HuH-7 (cell line): ENCODE measurements at regions not wholly inside any gene's neighbourhood (a gene's known extent, or its start where the extent isn't known, plus 50 kb on each side); places are given as distances from the start of the nearest gene placed in this dataset.

ENCODE experiments used
- DNase-seq: peaks from one replicate; pipeline ENCODE4 v3.0.0; 2011; ENCODE audit warnings: low spot score

DNA sequence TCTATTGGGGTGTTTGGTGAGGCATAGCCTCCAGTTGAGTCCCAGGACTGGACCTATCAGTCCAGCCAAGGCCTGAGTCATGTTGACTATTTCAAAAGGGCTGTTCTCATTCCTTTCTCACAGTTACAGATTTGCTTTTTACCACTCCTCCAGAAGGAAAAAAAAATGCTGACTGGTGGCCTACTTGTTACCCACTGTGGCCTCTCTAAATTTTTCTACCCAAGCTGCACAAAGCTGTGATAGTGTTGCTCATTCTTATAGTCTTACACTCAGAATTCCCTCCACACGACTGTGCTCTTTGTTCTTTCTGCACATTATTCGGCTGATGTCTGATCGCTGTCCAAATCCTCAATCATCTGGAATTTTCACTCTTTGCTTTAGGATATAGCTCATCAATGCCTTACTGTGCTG lies 1142.2 kb downstream of the IGSF11 start:
- DNase-seq = no peak

DNA sequence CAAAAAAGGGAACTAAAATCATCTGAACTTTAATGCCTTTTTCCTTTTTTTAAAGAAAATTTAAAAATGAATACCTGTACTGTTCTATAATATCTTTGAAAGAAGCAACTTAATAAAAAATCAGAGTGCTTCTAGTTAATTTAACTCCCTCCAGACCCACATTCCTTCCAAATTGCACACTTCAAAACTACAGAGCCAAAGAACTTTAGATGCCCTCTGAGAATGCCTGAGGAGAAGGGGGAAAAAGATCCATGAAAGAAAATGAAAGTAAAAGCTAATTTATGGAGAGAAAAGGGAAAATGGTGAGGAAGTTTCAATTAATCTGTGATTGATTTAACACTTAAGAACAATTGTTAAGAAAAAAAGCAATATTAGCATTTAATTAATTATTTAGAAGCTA lies 1141.6 kb downstream of the IGSF11 start:
- no peak for DNase-seq

DNA sequence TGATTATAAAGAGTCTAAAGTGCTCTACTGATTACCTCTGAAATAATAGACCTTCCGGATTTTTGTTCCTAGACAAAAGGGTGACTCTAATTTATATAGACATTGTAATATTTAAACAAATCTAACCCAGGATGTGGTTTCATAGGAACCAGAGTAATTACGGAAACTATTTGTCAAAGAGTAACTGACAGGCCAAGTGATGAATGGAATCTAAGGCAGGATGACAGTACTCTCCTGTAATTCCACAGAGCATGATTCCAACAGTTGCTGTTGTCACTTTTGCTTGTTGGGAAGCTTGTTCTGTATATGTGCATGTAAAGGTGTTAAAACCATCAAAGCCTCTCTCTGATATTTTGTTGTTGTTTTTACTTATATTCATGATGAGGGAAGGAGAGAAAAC lies 1141.0 kb downstream of the IGSF11 start:
- DNase-seq = no peak

DNA sequence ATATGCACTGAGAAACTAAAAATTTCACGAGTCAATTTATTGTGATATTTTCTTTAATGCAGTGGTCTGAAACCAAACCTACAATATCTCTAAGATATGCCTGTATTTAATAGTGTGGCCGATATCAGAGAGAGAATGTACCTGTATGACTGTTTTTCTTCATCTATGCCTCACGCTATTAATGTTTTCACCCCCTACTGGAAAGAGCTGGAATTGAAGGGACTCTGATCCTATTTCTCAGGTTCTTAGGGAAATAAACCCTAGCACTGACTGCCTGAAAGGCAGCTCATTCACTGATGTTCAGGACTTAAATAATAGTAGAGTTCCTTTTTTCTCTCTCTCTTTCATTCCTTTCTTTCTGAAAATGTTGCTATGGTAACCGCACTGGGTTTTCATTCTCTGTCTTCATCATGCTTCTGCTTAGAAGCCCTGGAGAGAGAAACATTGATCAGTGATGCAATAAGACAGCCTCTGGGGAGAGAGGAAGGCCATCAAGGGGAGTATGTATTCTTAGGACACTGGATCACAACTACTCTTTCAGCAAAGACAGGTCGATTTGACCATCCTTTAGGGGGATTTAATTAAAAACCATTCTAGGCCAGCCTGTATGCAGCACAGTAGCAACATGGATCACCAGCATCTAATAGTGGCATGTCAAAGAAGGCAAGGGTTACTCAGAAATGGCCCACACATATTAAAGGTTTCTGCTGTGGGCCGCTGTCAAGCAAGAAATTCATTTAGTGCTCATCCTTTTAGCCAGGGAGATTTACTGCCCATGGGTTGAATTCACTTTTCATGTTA lies 1135.7 kb downstream of the IGSF11 start:
- peak; percentile 3 for DNase-seq

DNA sequence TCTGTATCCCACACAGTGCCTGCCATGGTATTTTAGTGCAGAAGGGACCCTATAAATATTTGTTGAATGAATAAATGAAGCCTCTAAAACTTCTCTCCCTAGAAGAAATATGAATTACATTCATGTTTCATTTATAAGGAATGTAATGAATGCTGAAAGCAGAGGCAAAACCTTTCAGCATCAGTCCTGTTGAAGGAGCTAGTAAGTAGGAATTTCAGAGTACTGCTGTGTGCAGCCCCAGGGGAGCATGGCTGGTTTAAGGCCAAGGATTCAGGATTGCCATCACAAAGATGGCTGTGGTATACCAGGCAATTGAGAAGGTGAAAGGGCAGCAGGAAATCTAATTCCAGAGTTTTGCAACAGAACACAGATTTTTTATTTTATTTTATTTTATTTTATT lies 1131.4 kb downstream of the IGSF11 start:
- no peak for DNase-seq

DNA sequence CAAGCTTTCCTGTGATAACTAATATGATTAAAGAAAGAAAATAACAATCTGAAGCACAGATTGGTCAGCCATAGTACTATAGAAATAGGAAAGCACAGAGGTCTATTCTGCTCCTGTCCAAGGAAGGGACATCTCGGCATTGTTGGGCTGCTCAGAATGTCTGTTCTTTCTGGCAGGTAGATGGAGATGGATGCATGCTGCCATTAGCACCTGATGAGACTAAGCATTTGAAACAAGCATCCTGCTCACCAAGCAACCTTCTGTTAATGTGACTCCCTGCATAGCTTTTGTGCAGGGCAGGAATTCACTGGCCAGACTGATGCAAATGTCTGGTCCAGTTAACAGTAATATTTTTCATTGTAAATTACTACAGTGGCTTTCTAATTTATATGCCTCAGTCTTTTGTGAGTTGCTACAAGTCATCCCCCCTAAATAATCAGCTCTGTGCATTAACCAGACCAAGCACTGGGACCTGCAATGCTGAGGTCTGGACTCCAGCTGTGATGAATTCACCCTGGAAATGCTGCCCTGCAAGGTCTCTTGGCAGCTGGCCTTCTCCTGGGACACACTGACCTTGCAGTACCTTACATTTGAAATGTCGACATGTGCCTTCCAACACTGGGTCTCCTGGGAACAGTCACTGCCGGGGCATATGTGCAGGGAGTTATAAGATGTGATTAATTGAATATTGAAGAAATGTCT lies 1123.7 kb downstream of the IGSF11 start:
- DNase-seq = no peak

DNA sequence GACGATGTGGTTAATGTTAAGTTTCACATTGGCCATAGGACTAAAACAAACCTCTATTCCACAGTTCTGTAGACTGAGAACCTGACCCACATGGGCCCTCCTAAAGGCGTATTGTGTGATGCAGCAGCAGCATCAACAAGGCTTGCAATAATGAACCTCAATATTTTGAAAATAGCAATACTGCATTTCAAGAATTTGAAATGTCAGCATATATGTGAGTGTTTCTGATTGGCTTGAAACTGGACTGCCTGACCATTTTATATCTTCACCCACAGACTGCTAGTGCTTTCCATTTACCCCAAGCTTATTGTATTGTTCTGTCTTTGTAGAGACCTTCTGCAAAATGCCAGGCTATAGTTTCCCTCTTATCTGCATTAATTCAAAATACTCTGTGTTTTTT lies 1122.3 kb downstream of the IGSF11 start:
- no peak for DNase-seq

DNA sequence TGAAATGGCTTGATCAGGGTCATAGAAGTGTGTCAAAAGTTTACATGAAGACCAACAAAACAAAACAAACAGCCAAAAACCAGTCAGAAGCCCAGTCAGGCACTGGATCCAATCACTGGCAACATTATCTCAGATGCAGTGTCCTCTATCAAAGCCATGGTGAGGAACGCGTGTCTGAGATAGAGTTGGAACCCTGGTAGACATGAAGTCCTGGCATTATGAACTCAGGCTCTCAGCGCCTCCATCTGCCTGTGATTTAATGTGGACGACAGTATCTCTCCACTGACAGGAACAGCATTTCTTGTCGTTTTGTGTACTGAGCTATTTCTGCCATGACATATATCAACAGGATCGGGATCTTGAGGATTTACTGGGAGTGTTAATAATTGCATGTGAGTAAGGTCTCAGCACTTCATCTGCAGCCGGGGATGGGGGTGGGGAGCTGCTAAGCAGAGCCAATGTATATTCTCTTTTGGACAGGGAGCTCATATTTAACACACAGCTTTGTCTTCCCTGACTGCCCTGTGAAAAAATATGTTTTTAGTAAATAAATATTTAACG lies 1120.0 kb downstream of the IGSF11 start:
- DNase-seq = no peak

DNA sequence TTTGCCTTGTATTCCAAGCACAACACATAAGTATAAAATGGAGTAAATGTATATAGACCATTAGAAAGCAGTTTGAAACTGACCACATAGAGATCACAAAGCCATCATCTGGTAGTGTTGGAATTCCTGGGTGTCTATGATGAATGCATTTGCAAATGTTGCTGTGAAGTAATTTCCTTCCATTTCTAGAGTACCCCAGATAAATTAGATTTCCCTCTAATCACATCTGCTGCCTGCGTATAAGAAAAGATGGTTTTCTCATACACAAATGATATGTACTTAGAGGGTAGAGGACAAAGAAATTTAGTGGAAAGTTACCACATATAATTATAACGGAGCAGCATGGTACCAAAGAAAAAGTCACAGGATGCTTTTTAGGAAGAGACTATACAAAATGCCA lies 1117.8 kb downstream of the IGSF11 start:
- no peak for DNase-seq

DNA sequence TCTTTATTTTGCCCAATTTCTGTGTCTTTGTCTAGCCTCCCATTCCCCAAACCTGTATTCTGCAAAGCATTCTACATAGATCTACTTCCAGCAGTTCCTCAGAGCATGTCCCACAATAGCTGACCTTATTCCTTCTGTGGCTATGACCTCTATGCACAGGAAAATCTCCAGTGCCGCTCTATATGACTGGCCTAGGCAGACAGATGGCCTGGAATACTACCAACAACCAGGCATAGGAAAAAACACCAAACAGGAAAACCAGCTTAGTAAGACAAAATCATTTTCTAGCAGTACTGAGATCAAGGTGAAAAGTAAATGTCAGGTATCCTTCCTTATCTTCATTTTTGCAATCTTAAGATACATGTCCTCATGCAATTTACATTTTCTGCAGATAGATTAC lies 1115.0 kb downstream of the IGSF11 start:
- DNase-seq = no peak

DNA sequence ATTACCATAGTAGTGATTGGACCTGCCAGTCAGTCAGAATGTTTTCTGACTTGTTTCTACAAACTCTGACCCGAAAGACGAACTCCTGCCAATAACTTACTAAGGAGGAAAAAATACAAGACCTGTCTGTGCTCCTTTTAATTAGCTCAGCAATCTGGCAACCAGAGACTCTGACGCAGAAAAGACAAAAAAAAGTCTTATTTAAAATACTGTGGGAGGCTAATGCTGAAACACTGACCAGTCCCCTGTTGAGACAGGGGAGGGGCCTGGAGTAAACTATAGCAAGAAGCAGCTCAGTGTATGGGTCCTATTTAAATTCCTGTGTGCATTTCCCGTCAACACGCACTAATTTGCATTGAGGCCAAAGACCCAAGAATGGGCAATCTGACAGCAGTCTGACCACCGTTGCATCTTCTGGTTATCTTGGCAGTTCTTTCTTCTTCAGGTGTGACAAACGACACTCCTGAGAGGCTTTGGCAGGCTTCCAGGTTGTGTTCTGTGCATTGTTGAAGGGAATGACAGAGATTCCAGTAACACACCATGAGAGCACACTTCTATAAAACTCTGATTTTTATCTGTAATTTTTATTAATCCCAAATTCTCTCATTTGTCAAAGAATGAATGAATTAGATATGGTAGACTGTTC lies 1114.3 kb downstream of the IGSF11 start:
- no peak for DNase-seq

DNA sequence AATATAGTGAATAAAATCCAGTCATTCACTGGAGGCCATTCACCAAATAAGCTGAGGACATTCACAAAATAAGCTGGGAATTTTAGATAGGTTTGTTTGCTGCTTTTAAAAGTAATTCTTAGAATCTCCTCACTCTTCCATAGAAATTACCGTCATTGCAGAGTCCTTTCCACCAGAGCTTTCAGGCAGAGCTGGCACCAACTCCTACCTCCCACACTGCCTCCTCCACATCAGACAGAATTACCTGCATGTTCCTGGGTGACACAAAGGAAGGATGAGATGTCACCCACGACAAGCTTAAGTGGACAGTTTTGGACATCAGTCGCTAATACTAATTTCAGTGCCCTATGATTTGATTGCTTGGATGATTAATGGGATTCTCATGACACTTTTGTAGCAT lies 1113.2 kb downstream of the IGSF11 start:
- DNase-seq = no peak

DNA sequence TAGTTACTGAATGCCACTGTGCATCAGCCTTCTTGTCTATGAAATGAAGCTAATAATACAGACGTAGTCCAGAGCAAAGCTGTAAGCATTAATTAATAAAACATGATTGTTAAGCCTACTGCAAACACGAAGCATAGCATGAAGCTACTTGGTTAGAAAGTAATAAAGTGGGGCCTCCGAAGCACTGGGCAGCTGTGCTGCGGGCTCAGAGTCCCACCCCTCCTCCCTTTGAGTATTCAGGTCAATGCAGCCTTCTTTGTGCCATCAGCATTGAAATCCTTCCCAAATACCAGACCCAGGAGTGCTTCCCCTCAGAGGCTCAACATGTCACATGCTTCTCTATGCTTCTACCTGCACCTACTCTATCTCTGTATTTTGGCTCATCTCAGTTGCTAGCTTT lies 1112.6 kb downstream of the IGSF11 start:
- no peak for DNase-seq

DNA sequence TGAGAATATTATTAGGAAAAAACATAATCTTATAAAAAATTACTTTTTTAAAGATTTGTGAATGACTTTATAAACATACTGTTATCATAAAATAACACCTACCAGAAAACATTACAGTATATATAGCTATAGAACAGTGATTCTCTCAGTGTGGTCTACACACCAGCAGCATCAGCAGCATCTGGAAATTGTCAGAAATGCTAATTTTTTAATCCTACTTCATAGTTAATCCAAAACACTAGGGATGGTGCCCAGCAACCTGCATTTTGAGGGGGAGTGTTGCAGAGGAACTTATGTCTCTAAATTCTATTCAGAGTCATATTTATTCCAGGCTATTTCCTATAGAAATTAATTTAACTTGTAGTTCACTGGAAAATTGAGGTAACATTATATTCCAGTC lies 1107.8 kb downstream of the IGSF11 start:
- no peak for DNase-seq

DNA sequence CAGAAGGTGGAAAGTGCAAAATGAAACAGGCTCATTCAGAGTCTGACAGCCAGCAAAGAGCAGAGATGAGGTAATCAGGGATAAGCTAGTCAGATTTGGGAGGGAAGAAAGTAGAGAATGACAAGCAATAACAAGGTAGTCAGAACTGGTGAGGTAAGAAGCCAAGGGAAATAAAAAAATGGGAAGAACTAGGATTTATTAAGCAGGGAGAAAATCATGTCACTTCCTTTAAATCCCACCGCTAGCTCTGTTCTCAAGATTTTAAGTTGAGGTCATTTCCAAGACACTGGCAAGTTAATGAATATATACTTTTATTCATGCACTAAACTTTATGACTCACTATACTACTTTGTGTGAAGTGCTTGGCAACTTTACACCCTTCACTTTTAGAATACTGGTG lies 1106.8 kb downstream of the IGSF11 start:
- no peak for DNase-seq

DNA sequence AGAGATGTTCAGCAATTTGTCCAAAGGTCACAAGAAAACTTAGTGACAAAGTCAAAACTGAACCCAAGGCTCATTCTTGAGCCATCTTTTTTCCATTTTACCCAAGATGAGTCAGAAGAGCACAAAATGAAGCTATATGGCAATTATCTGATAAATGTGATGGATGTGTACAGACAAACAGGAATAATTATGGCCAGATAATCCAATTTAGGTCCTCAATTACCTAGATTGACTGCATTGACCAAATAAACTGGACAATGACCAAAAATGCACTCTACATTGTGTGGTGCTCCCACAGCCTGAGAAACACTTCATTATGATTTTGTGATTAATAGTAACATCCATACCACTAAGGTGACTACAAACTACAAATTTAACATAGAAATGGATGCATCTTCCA lies 1105.8 kb downstream of the IGSF11 start:
- no peak for DNase-seq

DNA sequence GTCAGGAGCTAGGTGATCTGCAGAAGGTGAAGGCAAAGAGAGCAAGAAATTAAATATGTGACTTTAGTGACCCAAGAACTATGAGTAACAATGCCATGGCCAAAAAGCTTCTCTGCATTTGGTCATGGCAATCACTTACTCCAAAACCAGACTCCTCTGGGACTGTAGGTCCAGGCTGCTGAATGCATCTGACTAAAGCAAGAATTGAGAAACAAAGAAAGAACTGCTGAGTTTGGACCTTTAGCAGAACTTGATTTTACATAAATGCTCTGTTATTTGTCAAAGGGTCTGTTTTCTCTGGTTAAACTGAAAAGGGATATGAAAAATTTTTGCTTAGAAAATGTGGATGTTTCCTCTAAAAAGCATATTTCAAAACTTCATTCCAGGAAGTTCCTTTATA lies 1102.2 kb downstream of the IGSF11 start:
- DNase-seq = no peak

DNA sequence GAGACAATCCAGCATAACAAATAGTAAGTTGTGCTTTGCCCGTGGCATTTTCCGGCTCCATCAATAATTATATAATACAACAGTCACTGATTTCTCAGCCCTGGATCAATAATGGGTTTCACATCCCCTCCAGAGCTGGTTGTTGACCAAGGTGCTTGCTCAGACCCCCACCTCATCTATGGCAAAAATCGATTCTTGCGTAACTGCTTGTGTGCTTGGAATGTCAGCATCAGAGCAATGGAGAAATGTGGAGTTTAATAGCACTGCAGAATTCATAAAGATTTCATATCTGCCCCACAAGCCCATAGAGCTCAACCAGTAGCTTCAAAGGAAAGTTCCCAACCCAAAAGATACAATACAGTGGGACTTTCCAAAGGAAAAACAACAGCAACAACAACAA lies 1098.5 kb downstream of the IGSF11 start:
- no peak for DNase-seq

DNA sequence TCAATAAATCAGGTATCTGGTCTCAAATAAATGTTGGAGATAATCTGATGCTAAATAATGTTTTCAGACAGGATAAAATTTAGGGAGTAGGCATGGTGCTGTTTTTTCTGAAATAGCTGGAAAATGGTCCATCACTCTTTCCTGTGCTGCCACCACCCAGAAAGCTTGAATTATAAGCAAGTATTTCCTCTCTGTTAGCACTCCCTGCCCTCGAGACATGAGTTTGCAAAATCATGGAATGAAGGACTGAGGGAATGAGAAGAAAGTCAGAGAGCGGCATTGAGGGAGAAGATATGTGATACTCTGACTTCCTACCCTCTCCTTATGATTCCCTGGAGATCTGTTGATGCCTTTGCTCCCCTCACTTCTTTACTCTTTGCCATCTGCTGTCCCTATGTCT lies 1095.7 kb downstream of the IGSF11 start:
- DNase-seq = no peak

DNA sequence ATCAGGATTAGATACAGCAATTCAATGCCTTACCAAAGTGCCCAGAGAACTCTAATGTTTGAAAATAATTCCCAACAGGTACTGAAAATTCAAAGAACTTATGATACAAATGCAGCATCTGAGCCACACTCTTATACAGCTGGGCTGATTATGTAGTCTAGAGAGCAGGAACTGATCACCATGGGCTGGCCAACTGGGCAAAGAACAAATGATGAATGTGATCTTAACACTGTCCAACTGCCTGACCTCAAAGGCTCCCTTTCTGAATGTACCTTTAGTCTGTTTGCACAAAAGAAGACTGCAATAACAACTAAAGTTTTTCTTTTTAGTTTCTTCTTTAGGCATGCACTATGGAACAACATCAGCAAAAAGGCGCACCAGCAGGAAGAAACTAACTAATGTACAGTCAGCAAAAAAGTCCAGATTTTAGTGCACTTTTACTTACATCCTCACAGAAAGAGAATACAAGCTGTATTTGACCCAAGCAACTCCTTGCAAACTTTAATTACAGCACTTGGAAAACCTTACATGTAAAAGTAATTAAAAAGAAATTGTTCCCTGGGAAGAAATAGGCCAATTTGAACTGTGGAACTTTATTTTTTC lies 1095.1 kb downstream of the IGSF11 start:
- no peak for DNase-seq

DNA sequence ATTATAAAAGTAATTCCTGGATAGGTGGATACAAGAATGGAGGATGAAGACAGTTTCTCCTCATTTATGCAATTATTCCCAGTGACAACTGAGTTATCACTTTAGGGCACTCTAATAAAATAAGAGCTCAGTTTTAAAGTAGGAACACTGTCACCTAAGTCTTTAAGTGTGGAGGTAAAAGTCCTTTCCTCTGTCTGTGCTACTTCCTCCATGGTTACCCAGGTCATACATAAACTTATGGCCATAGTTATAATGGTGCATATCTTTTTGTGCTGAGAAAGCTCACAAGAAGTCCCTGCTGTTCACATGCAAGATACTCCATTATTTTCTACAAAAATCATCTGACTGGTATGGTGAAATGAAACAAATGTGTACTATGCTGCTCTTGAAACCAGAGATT lies 1093.6 kb downstream of the IGSF11 start:
- DNase-seq = no peak

DNA sequence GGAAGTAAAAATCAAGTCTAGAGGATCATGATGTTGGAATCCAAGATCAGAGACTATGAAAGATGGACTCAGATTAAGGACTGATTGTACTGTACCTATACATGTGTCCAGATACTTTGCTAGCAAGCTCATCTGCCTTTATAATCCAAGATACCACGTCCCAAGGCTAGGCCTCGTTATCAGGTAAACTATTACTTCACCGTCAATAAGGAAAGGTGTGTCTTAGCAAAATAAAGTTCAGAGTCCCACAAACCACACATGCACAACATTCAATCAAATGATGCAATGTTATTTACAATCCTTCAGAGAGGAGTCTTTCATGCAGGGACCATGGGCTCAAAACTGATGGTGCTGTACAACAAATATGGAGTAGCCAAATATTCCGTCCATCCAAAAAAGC lies 1092.9 kb downstream of the IGSF11 start:
- no peak for DNase-seq

DNA sequence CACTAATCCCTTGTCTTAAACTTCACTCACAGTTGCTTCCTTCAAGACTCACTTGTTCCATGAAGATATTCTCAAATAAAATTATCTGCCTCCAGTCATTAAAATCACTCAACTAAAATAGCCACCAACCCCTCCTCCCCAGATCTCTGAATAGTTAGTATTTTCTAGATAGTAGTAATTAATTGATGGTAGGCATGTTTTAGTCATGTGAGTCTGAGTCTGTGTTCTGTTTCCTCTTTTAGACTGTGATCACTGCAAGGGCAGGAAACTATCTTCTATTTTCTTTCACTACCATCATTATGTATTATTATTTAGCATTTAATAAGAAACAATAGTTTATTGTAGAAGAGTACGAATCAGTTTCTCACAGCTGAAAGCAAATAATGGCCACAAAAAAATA lies 1080.5 kb downstream of the IGSF11 start:
- no peak for DNase-seq
